ENCODE measurements at regions not wholly inside any gene's neighbourhood (a gene's known extent, or its start where the extent isn't known, plus 50 kb on each side); places are given as distances from the start of the nearest gene placed in this dataset.
"Not testable (repeated sequence)": the region's sequence is repeated elsewhere in the genome, so short reads cannot be mapped to it uniquely, and the experiment has no call there.

DNA sequence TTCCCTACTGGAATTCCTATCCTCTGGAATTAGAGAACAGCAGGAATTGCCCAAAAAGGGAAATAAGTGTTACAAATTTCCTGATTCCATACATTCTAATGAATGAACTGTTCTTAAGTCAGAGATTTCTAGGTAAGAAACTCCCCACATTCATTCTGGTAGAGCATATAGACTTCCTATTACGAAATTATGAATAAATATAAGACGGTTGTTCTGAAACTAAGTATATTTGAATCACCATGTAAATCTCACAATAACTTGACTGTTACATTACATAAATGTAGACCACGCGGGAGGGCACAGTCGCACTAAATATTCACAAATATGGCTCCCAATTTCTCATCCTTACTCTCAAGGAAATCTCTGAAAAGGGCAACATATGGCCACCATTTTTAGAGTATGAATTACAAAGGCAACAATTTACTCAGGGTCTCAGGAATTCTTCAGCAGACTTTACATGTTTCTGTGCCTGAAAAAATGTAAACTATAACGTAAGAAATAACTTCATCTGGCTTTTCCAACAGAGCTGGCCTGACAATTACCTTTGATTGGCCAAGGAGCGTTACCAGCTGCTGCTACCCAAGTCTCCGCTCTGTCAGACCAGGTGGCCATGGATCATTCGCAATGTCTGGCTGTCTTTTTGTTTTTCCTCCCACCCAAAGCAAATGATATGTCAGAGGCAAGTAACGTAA, 115.8 kb downstream of the MPP7 start:
- no peak for DNase-seq (ENCODE audit: low read depth)

GRCh38 chr10:28186461-28186860, 116.4 kb downstream of the MPP7 start:
- DNase-seq (ENCODE audit: low read depth), result no peak

- DNase-seq (ENCODE audit: low read depth), result no peak
These were observed 118.1 kb downstream of the MPP7 start for GRCh38 chr10:28184810-28185209.

GRCh38 chr10:28181478-28182096, 121.3 kb downstream of the MPP7 start:
- DNase-seq (ENCODE audit: low read depth), result no peak

DNA sequence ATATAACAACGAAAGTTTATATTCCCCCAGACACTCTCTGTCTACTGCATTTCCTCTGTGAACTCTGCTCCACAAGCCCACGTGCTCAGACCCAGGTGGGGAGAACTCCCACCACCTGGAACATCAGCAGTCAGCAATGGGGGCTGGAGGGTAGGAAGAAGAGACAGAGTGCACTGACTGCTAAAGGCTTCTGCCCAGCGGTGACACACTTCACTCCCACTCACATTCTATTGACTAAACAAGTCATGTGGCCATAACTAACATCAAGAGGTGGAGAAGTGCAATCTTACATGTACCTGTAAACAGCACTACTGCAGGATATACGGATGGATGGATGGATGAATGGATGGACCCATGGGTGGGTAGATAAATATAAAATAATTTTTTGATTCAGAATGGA, 122.2 kb downstream of the MPP7 start:
- no peak for DNase-seq (ENCODE audit: low read depth)

DNA sequence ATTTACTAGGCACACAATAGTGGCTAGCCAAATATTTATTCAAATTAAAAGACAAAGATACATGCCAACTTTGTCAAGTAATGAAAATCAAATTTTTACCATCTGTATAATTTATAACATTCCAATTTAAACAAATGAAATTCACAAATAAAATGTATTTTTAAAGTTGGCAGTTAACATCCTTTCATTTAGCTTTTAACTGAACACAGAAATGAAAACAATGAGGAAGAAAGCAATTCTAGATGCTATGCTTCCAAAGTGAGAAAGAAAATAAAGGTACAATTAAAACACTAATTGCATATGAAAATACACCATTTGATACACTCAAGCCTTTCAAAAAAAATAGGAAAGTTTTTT, 123.1 kb downstream of the MPP7 start:
- no peak for DNase-seq (ENCODE audit: low read depth)

GRCh38 chr10:28179006-28179742, 123.7 kb downstream of the MPP7 start:
- no peak for DNase-seq (ENCODE audit: low read depth)

- DNase-seq (ENCODE audit: low read depth), result no peak
These were observed 124.8 kb downstream of the MPP7 start for GRCh38 chr10:28177944-28178637.

GRCh38 chr10:28176498-28176897, 126.4 kb downstream of the MPP7 start:
- not testable (repeated sequence) for DNase-seq (ENCODE audit: low read depth)

DNA sequence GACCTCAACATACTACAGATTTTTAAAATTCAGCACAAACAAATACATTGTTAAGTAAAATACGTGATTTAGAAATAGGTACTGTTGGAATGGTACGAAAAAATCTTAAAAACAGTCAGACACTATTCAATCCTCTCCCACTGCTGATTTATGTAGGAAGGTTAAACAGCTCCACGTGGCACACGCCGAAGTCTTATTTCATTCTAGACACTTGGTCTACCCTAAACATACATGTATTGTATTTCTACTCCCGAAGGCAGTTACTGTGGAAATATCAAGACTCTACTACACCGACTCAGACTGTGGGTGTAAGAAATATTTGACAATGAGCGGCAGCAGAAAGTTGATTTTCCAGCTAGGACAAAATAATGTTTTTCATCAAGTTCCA, 130.6 kb downstream of the MPP7 start:
- DNase-seq (ENCODE audit: low read depth), result no peak

GRCh38 chr10:28171468-28172222, 131.2 kb downstream of the MPP7 start:
- no peak for DNase-seq (ENCODE audit: low read depth)

DNA sequence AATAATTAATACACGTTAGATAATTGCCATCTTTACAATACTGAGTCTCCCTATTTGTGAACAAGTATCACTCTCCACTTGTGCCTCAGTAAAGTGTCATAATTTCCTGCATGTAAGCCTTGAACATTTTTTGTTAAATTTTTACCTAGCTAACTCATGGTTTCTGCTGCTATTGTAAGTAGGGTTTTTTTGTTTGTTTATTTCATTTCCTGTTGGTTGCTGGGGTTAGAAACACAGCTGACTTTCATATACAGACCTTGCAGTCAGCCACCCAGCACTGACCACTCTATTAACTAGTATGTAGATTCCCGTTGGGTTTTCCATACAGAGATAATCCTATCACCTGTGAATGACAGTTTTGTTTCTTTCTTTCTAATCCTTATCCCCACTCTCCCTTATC, 133.3 kb downstream of the MPP7 start:
- DNase-seq (ENCODE audit: low read depth), result no peak

DNA sequence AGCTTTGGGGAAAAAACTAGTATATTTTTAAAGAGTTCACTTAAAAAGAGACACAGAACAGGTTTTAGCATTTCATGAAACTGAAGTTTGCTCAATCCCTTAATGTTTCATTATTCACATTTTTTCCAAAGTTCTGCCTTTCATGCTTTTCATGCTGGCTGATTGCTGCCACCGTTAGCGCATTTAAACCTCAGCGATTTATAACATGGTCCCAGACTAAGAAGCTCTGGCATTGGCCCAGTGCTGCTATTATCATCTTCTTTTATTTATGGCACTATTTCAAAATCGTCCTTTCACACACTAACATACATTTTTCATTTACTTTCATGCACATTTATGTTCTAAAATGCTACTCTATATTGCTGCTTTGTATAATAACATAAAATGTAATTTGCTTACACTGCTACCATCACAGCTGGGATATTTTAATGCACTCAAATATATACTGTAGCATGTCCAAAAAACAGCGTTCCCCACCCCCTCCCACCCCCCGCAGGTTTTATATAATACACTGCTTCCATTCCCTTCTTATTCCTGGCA, 141.9 kb downstream of the MPP7 start:
- no peak for DNase-seq (ENCODE audit: low read depth)

DNA sequence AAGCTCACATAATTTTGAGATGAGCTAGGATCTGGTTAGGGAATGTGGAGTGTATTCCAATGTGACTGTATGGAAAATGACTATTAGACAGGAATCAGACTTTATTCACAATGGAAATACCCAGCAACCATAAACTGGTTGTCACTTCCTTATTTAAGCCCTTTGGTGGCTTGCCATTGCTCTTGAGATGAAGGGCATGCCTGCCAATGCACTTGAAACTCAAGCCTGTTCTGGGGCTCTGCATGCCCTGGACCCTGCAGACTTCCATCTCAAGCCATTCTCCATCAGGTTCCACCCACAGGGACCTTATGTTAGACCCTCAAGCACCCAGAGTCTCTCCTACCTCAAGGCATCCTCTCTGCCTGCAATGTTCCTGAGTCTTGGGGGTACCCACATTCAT, 145.5 kb downstream of the MPP7 start:
- DNase-seq (ENCODE audit: low read depth), result no peak

- DNase-seq (ENCODE audit: low read depth), result no peak
These were observed 147.1 kb downstream of the MPP7 start for GRCh38 chr10:28155726-28156125.

GRCh38 chr10:28151636-28152035, 151.2 kb downstream of the MPP7 start:
- DNase-seq (ENCODE audit: low read depth), result no peak

DNA sequence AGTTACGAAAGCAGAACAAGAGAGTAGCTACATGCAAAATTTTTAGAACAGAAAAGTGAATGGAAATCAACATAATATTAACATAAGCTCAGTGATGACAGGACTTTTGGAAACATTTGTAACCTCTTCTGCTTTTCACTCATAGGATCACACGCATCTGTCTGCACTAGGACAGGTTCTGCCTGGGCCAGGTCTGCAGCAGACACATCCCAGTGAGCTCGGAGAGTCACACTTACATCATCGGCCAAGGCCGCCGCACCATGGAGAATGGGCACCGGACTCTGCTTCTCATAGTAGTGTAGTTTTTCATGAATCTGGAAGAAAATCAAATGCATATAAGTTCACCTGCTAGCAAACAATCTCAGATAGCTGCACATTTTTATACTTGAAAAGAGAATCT, 150.9 kb upstream of the ODAD2 start:
- no peak for DNase-seq (ENCODE audit: low read depth)

- DNase-seq (ENCODE audit: low read depth), result no peak
These were observed 148.8 kb upstream of the ODAD2 start for GRCh38 chr10:28147706-28148105.

DNA sequence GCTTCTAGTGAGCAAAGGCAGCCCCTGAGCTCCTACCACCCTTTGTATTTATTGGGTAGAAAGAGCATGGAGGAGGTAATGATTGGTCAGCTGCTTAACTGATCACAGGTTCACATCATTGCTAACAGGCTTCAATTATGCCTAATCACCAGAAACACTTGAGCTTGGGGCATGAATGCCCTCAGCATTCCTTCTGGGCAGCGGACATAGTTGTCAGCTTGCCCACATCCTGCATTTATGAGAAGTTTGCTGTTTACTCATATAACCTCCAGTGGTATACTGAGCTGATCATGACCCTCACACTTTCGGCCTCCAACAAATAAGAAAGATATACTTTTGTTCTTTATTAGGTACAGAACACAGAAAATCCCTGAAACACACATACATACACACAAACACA, 140.3 kb upstream of the ODAD2 start:
- DNase-seq (ENCODE audit: low read depth), result no peak

DNA sequence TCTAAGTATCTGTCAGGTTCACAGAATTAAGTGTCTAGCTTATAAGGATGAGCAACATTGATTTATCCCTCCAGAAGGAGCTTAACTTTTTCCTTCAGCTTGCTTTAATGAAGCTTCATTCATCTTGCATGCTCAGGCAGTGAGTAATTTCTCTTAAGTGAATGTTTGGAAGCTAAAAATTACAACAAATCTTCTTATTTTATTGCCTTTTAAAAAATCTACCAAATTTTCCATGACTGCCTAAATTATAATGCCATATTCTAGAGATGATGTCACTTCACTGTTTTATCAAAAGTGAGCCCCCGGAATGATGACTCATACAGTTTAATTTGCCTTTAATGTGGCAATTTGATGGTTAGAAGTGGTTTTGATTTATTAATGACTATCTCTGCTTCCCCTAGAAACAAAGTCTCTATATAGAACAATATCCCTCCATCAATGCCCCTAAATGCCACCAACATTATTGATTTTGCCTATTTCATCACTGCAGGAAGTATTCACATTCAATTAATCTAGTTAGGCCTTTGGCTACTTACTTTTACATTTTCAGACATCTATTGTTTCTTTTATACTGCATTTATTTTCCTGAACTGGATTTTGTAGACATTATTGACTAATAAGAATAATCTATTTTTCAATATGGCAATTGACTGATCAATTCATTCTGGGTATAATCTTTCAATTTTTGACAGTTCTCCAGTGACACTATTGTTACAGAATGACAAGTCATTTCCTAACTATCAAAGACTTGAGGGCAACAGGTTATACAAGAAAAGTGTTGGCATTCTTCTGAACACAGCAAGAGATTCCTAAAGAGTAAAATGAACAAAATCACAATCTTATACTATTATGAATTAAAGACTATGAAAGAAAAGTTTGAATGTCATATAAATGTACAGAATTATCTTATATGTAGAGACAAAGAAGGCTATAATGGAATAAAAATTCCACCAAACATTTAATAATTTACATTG, 139.3 kb upstream of the ODAD2 start:
- no peak for DNase-seq (ENCODE audit: low read depth)

DNA sequence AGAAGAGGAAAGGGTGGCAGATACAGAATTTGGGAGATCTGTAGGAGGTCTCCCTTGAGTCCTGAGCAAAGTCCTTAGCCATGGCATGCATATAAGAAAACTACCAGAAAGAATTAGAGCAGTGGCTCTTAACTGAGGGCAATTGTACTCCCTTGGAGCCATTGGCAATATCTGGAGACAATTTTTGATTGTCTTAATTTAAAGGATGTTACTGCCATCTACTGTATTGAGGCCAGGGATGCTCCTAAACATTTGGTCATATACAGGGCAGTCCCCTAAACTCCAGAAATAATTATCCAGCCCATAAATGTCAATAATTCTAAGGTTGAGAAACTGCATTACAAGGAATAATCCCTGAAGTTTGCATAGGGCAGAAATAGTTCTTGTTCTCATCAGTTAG, 136.4 kb upstream of the ODAD2 start:
- DNase-seq (ENCODE audit: low read depth), result no peak
